Uterus (tissue), 3 donors: ENCODE measurements at regions not wholly inside any gene's neighbourhood (a gene's known extent, or its start where the extent isn't known, plus 50 kb on each side); places are given as distances from the start of the nearest gene placed in this dataset.

Experiments
- DNase-seq, 2 donors: peaks; one replicate each; pipeline ENCODE4 v3.0.0-alpha.2; 2019 to 2020
- H3K27ac ChIP-seq, 2 donors: fragments of 200-600 bp; sonication (generic); 1 replicate in 1 of 2; 2 replicates in 1 of 2; pipeline ENCODE4 v1.5.1; 2016 to 2018
- H3K27me3 ChIP-seq, 2 donors: fragments of 200-600 bp; sonication (generic); one replicate each; pipeline ENCODE4 v1.5.1; 2018 to 2019; ENCODE audit warnings: control low read depth in 1 of 2
- H3K36me3 ChIP-seq, 2 donors: fragments of 200-600 bp; sonication (generic); one replicate each; pipeline ENCODE4 v1.5.1; 2019; ENCODE audit warnings: control low read depth in 1 of 2
- H3K4me1 ChIP-seq, 2 donors: fragments of 200-600 bp; sonication (generic); one replicate each; pipeline ENCODE4 v1.5.1; 2018 to 2019; ENCODE audit warnings: control low read depth in 1 of 2
- H3K4me3 ChIP-seq, 2 donors: fragments of 200-600 bp; sonication (generic); 1 replicate in 1 of 2; 2 replicates in 1 of 2; pipeline ENCODE4 v1.5.1; 2018 to 2019; ENCODE audit warnings: mild to moderate bottlenecking in 1 of 2
- H3K9me3 ChIP-seq, 2 donors: fragments of 200-600 bp; sonication (generic); one replicate each; pipeline ENCODE4 v1.5.1; 2019; ENCODE audit warnings: control low read depth in 1 of 2
- CTCF ChIP-seq, 4 experiments: fragments of 200-600 bp in 2 of 4; fragments of 450-650 bp in 2 of 4; sonication (generic) in 2 of 4; IDR thresholded peaks; one replicate each; pipeline ENCODE4 v1.5.1; 2016 to 2019; ENCODE audit warnings: antibody characterized with exemption in 4 of 4, mild to moderate bottlenecking in 2 of 4, moderate library complexity in 1 of 4
- POLR2A ChIP-seq, 2 donors: fragments of 450-650 bp; IDR thresholded peaks; one replicate each; pipeline ENCODE4 v1.6.1; 2016; ENCODE audit warnings: antibody characterized with exemption in 2 of 2, mild to moderate bottlenecking in 1 of 2, moderate library complexity in 1 of 2
- intact Hi-C: fragments of 100-400 bp; cut with DNase I; formaldehyde crosslinking; loops from one replicate; pipeline ENCODE4 v1.15.1; 2023; ENCODE audit warnings: low total_unique reads
- donor health status: DM: yes; HTN: yes; CAD: no.

DNA sequence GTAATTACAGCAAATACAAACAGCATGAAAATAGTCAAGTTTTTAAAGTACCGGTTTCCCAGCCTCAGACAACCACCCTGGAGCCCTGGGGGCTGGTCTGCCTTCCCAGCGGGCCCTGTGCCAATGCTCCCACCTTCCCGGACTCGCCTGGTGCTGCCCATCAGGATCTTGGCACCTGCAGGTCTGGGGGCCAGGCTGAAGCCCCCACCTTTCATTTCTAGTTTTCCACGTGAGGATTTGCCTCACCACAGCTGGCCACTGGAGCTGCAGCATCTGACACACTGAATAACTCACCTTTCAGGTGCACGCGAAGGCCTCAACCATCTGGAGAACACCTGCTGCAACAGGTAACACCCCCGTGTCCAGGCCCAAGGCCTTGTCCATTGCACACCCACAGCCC is 108.7 kb upstream of the THY1 start:
- no peaks in the 10 kb centered on the region for H3K36me3 ChIP-seq
- H3K27ac ChIP-seq: no peak overlapping the region
- no peak for TF ChIP-seq CTCF (IDR thresholded peaks at IDR 0.05)
- TF ChIP-seq POLR2A (IDR thresholded peaks at IDR 0.05): no peak
- intact Hi-C loops: no loop called here
- no peak for DNase-seq
- H3K4me3 ChIP-seq: no peak overlapping the region
- H3K4me1 ChIP-seq: no peaks in the 10 kb centered on the region
- no peaks in the 10 kb centered on the region for H3K9me3 ChIP-seq
- no peaks in the 10 kb centered on the region for H3K27me3 ChIP-seq

DNA sequence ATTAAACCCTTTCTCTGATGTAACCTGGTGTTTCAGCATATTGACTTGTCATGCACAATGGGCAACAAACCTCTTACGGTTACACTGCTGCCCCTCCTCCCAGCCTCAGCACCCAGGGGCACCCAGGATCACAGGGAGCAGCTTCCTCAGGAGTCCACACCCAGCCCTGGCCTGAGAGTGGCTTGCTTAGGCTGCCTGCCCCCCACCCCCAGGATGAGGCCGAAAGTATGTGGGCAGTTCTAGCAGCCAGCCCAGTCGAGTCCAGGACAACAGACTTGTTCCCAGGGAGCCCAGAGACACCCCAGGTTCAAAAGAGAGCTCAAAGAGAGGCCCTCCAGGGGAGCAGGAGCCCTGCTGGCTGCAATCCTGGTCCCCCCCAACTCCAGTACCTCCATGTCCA is 108.1 kb upstream of the THY1 start:
- Histone ChIP-seq H3K9me3 (no peaks in the 10 kb centered on the region), H3K27me3 (no peaks in the 10 kb centered on the region), H3K36me3 (no peaks in the 10 kb centered on the region), H3K27ac (no peak overlapping the region), H3K4me3 (no peak overlapping the region), H3K4me1 (no peaks in the 10 kb centered on the region)
- no peak for DNase-seq
- TF ChIP-seq CTCF (IDR thresholded peaks at IDR 0.05): no peak
- TF ChIP-seq POLR2A (IDR thresholded peaks at IDR 0.05): no peak
- intact Hi-C loops: no loop called here

DNA sequence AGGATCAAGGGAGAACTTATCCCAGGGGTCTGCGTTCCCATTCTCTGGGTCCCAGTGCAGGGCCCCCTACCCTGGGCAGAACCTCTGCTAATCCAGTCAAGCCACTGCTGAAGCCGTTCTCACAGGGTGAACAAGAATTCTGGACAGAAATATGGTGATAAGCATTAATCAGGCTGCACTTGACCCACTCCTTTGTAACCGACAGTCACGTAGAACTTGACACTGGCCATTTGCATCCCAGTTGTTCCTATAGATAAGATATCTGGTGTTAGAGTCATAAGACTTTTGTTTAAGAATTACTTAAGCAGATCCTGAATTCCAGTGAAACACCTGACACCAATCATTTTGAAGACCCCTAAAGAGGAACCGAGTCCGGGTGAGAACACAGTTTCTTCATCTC is 107.5 kb upstream of the THY1 start:
- DNase-seq: no peak
- Histone ChIP-seq H3K36me3 (no peaks in the 10 kb centered on the region), H3K9me3 (no peaks in the 10 kb centered on the region), H3K27ac (no peak overlapping the region), H3K4me1 (no peaks in the 10 kb centered on the region), H3K27me3 (no peaks in the 10 kb centered on the region), H3K4me3 (no peak overlapping the region)
- intact Hi-C loops: no loop called here
- TF ChIP-seq POLR2A (IDR thresholded peaks at IDR 0.05): no peak
- TF ChIP-seq CTCF (IDR thresholded peaks at IDR 0.05): no peak

DNA sequence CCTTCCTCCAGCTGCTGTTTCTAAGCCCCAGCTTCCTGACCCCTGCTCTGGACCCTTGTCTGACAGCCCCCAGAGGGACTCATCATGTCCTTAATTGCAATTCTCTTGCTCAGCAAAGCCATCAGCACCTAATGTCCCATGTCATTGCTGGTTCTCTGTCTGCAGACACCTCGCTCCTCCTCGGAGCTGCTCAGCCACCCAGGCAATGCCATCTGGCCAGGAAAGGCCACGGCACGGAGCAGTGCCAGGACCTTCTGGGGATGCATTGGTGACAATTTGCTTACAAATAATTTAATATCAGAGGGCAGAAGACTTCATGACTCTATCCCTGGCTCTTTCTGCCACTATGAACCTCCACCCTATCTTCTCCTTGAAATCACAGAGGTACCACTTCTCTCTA is 107.0 kb upstream of the THY1 start:
- no peaks in the 10 kb centered on the region for H3K36me3 ChIP-seq
- intact Hi-C loops: no loop called here
- TF ChIP-seq CTCF (IDR thresholded peaks at IDR 0.05) (no peak), POLR2A (IDR thresholded peaks at IDR 0.05) (no peak)
- no peak overlapping the region for H3K27ac ChIP-seq
- no peaks in the 10 kb centered on the region for H3K9me3 ChIP-seq
- no peaks in the 10 kb centered on the region for H3K27me3 ChIP-seq
- no peaks in the 10 kb centered on the region for H3K4me1 ChIP-seq
- no peak for DNase-seq
- H3K4me3 ChIP-seq: no peak overlapping the region

GRCh38 chr11:119529063-119529845 is 106.3 kb upstream of the THY1 start:
- intact Hi-C loops: no loop called here
- no peak for DNase-seq

More at GRCh38 chr11:119529063-119529845, 106.3 kb upstream of the THY1 start:
- no peaks in the 10 kb centered on the region for H3K36me3 ChIP-seq
- no peaks in the 10 kb centered on the region for H3K9me3 ChIP-seq
- no peaks in the 10 kb centered on the region for H3K4me1 ChIP-seq
- H3K4me3 ChIP-seq: no peak overlapping the region
- no peak overlapping the region for H3K27ac ChIP-seq
- TF ChIP-seq POLR2A (IDR thresholded peaks at IDR 0.05) (no peak), CTCF (IDR thresholded peaks at IDR 0.05) (no peak)
- no peaks in the 10 kb centered on the region for H3K27me3 ChIP-seq
